HEK293 (cell line): ENCODE measurements at regions not wholly inside any gene's neighbourhood (a gene's known extent, or its start where the extent isn't known, plus 50 kb on each side); places are given as distances from the start of the nearest gene placed in this dataset.

Experiments used
- CTCF ChIA-PET: fragments of 350-600 bp; formaldehyde crosslinking; extraction: SDS; loops from one replicate; lab custom pipeline; 2021; ENCODE audit warnings: antibody characterized with exemption; lab: Yijun Ruan, JAX
- POLR2A ChIA-PET: fragments of 300-600 bp; formaldehyde crosslinking; extraction: SDS; loops from one replicate; lab custom pipeline; 2020; ENCODE audit warnings: antibody characterized with exemption, inconsistent platforms; lab: Yijun Ruan, JAX
- H3K27ac ChIP-seq: fragments of 200-500 bp; sonication (Bioruptor generic); 2 replicates; pipeline ENCODE4 v1.5.1; 2014; ENCODE audit warnings: low read depth, low read length, control low read depth, inconsistent platforms; ENCODE audit errors: extremely low read depth
- H3K36me3 ChIP-seq, 2 experiments: fragments of 200-500 bp in 1 of 2; sonication (Bioruptor generic) in 1 of 2; 1 replicate in 1 of 2; 2 replicates in 1 of 2; pipeline ENCODE4 v1.5.1; 2014 to 2017; ENCODE audit warnings: inconsistent platforms in 2 of 2, low read length in 2 of 2; ENCODE audit not compliant: control insufficient read depth in 2 of 2, insufficient read depth in 1 of 2
- H3K4me1 ChIP-seq: fragments of 200-500 bp; sonication (Bioruptor generic); 2 replicates; pipeline ENCODE4 v1.5.1; 2014; ENCODE audit warnings: mild to moderate bottlenecking, low read length, inconsistent platforms; ENCODE audit not compliant: control insufficient read depth, insufficient read depth
- H3K4me3 ChIP-seq: 2 replicates; pipeline ENCODE4 v1.5.1; 2011; ENCODE audit warnings: low read depth, mild to moderate bottlenecking, control low read depth, low read length, moderate library complexity
- H3K9me3 ChIP-seq: fragments of 200-500 bp; sonication (Bioruptor generic); 2 replicates; pipeline ENCODE4 v1.5.1; 2014; ENCODE audit warnings: low read depth, low read length, inconsistent platforms; ENCODE audit not compliant: control insufficient read depth, insufficient read depth
- FEZF1 ChIP-seq: fragments of 450-650 bp; formaldehyde crosslinking; IDR thresholded peaks from 2 replicates; pipeline ENCODE4 v1.5.1; 2016; ENCODE audit warnings: missing biosample characterization, missing genetic modification characterization
- GLIS1 ChIP-seq: fragments of 450-650 bp; formaldehyde crosslinking; IDR thresholded peaks from 2 replicates; pipeline ENCODE4 v1.5.1; 2016; ENCODE audit warnings: missing biosample characterization, missing genetic modification characterization
- HOXD13 ChIP-seq: sonication (generic); formaldehyde crosslinking; IDR thresholded peaks from 2 replicates; pipeline ENCODE4 v1.8.0; 2022; ENCODE audit warnings: missing genetic modification reagents, borderline replicate concordance
- KLF10 ChIP-seq: fragments of 450-650 bp; IDR thresholded peaks from 2 replicates; pipeline ENCODE4 v1.5.1; 2018; ENCODE audit warnings: missing biosample characterization, mild to moderate bottlenecking, missing genetic modification characterization
- KLF16 ChIP-seq: fragments of 450-650 bp; formaldehyde crosslinking; IDR thresholded peaks from 2 replicates; pipeline ENCODE4 v1.5.1; 2017; ENCODE audit warnings: missing biosample characterization, missing genetic modification characterization
- KLF8 ChIP-seq: fragments of 450-650 bp; formaldehyde crosslinking; IDR thresholded peaks from 2 replicates; pipeline ENCODE4 v1.5.1; 2016; ENCODE audit warnings: missing biosample characterization, missing genetic modification characterization
- YY1 ChIP-seq: fragments of 450-650 bp; formaldehyde crosslinking; IDR thresholded peaks from 2 replicates; pipeline ENCODE4 v1.5.1; 2018; ENCODE audit warnings: missing biosample characterization, missing genetic modification characterization
- ZEB2 ChIP-seq: fragments of 450-650 bp; formaldehyde crosslinking; IDR thresholded peaks from 2 replicates; pipeline ENCODE4 v1.5.1; 2016; ENCODE audit warnings: missing biosample characterization, missing genetic modification characterization
- ZNF10 ChIP-seq: fragments of 450-650 bp; formaldehyde crosslinking; IDR thresholded peaks from 2 replicates; pipeline ENCODE4 v1.5.1; 2017; ENCODE audit warnings: missing biosample characterization, missing genetic modification characterization
- ZNF133 ChIP-seq: fragments of 450-650 bp; formaldehyde crosslinking; IDR thresholded peaks from 2 replicates; pipeline ENCODE4 v1.5.1; 2016; ENCODE audit warnings: missing biosample characterization, missing genetic modification characterization
- ZNF223 ChIP-seq: fragments of 450-650 bp; formaldehyde crosslinking; IDR thresholded peaks from 2 replicates; pipeline ENCODE4 v1.5.1; 2016; ENCODE audit warnings: missing biosample characterization, missing genetic modification characterization
- ZNF266 ChIP-seq: fragments of 450-650 bp; formaldehyde crosslinking; IDR thresholded peaks from 2 replicates; pipeline ENCODE4 v1.5.1; 2016; ENCODE audit warnings: missing biosample characterization, missing genetic modification characterization, low read depth
- ZNF341 ChIP-seq: fragments of 450-650 bp; formaldehyde crosslinking; IDR thresholded peaks from 2 replicates; pipeline ENCODE4; 2016; ENCODE audit warnings: low read depth, missing biosample characterization, missing genetic modification characterization
- ZNF426 ChIP-seq: fragments of 450-650 bp; formaldehyde crosslinking; IDR thresholded peaks from 2 replicates; pipeline ENCODE4 v1.5.1; 2017; ENCODE audit warnings: missing biosample characterization, missing genetic modification characterization, mild to moderate bottlenecking, inconsistent platforms, moderate library complexity
- ZNF48 ChIP-seq: fragments of 450-650 bp; formaldehyde crosslinking; IDR thresholded peaks from 2 replicates; pipeline ENCODE4 v1.5.1; 2016; ENCODE audit warnings: missing biosample characterization, missing genetic modification characterization
- ZNF544 ChIP-seq: fragments of 450-650 bp; formaldehyde crosslinking; IDR thresholded peaks from 2 replicates; pipeline ENCODE4 v1.5.0; 2017; ENCODE audit warnings: missing biosample characterization, missing genetic modification characterization
- ZNF558 ChIP-seq: fragments of 450-650 bp; formaldehyde crosslinking; IDR thresholded peaks from 2 replicates; pipeline ENCODE4 v1.5.1; 2016; ENCODE audit warnings: missing biosample characterization, missing genetic modification characterization
- ZNF660 ChIP-seq: fragments of 450-650 bp; IDR thresholded peaks from 2 replicates; pipeline ENCODE4 v1.5.1; 2018; ENCODE audit warnings: missing biosample characterization, mild to moderate bottlenecking, missing genetic modification characterization
- TF ChIP-seq, protein P1 (sequence below): fragments of 450-650 bp; formaldehyde crosslinking; IDR thresholded peaks from 2 replicates; pipeline ENCODE4 v1.5.1; 2016; ENCODE audit warnings: missing biosample characterization, missing genetic modification characterization
- TF ChIP-seq, protein P2 (sequence below): fragments of 450-650 bp; formaldehyde crosslinking; IDR thresholded peaks from 2 replicates; pipeline ENCODE4 v1.5.1; 2016; ENCODE audit warnings: missing biosample characterization, missing genetic modification characterization, borderline replicate concordance
- TF ChIP-seq, protein P3 (sequence below): fragments of 450-650 bp; formaldehyde crosslinking; IDR thresholded peaks from 2 replicates; pipeline ENCODE4 v1.5.1; 2017; ENCODE audit warnings: missing biosample characterization, missing genetic modification characterization

DNA sequence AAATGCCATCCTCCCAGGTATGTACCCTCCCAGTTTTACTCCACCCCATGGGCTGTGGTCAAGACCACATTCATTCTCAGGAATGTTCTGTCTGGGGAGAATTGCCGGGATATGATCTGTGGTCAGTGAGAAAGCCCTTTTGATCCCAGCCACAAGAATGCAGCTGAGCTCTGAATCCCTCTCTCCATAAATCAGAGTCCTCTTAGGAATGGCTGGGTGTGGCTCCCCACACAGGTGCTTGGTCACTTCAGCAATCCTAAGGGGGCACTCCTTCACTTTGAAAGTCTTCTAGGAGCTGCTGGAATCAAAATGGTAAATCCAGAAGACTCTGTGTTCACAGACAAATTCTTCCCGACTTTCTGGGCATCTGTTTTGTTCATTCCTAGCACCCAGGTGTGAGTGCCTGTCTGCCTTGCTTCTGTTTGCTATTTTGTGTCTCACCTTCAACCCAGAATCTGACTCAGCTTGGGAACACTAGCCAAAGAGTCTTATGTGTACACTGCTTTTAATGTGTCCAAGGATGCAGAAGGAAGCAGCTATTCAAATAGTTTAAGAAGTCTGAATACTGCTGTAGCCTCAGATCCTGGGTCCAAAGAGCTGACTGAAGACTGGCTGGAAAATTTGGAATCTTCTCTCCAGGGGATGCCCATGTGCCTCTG is 144.6 kb upstream of the CDKN3 start (continued):
- TF ChIP-seq YY1 (tag by site-specific recombination) = no peak

DNA sequence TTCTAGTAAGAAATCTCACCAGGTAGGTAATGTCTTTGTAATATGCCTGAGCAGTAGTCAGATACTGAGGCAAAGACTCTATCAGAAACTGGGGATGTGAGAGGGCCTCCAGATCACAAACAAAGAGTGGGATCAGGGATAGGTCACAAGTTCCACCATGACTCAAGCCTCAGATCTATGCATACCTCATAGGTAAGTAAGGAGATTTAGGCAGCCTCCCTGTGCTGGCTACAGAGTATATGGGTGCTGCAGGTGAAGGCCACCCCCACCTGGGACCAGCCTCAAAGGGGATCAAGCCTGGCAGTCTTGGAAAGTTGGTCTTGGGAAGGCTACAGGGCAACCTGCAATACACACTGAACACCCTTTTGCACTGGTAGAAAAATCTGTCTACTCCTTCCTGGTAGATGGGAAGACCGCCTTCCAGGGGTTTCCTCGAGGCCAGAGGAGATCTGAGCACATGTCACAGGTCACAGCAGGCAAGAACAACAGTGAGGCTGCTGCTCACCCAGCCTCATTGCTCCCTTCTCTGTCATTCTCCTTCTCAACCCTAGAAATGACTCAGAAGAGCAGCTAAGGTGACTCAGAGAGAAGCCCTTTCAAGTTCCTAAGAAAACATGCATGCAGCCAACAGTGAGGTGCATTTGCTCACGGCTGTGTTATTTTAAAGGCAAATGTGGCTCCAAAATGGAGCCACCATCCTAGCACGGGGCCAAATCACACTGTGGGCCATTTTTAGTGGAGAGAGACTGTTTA is 143.4 kb upstream of the CDKN3 start:
- no peaks in the 10 kb centered on the region for H3K4me1 ChIP-seq
- no peak overlapping the region for H3K27ac ChIP-seq
- ChIA-PET POLR2A (no interaction called here), CTCF (interaction anchor here (1.9 kb wide), 1 partner anchor 94 kb away, joined by 4 read pairs; no protein-coding TSS in a partner anchor)
- no peaks in the 10 kb centered on the region for H3K9me3 ChIP-seq
- TF ChIP-seq ZNF660 (tag by site-specific recombination) = 0 out of 2 replicates have a peak, but pooled peaks have one; percentile 19
- TF ChIP-seq FEZF1 (tag by site-specific recombination) = peak; percentile 81
- TF ChIP-seq ZNF10 (tag by site-specific recombination) = no peak
- TF ChIP-seq ZNF544 (tag by site-specific recombination) = no peak
- H3K36me3 ChIP-seq = no peaks in the 10 kb centered on the region
- H3K4me3 ChIP-seq = no peak overlapping the region

DNA sequence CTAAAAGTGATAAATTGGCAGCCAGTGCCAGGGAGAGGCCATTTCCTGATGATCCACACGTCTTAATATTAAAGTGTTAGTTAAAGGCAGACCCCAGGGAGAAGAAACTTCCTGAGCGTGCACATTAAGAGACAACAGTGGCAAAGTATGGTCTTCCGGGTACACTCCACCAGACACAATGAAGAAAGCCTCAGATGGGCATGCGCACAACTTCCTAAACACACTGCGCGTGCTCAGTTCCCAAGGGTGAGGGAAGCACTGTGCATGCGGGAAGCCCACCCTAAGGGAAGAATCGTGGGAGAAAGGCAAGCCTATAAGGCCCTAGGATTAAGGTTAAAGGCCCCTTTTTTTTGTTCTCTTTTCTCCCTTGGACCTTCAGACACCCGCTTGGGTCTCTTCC is 140.7 kb upstream of the CDKN3 start:
- ChIA-PET POLR2A (no interaction called here), CTCF (no interaction called here)
- Histone ChIP-seq H3K4me1 (no peaks in the 10 kb centered on the region), H3K9me3 (no peaks in the 10 kb centered on the region), H3K36me3 (no peaks in the 10 kb centered on the region), H3K27ac (no peak overlapping the region), H3K4me3 (no peak overlapping the region)
- TF ChIP-seq HOXD13 (CRISPR knock-in tag) (no peak), GLIS1 (tag by site-specific recombination) (no peak), KLF8 (tag by site-specific recombination) (no peak), KLF16 (tag by site-specific recombination) (no peak), KLF10 (no peak), ZNF426 (tag by site-specific recombination) (no peak), ZNF558 (tag by site-specific recombination) (no peak), ZNF223 (tag by site-specific recombination) (no peak), ZNF266 (tag by site-specific recombination) (no peak), ZEB2 (tag by site-specific recombination) (no peak), ZNF133 (no peak), ZNF48 (no peak), ZNF341 (tag by site-specific recombination) (no peak)
- TF ChIP-seq, protein P1, sequence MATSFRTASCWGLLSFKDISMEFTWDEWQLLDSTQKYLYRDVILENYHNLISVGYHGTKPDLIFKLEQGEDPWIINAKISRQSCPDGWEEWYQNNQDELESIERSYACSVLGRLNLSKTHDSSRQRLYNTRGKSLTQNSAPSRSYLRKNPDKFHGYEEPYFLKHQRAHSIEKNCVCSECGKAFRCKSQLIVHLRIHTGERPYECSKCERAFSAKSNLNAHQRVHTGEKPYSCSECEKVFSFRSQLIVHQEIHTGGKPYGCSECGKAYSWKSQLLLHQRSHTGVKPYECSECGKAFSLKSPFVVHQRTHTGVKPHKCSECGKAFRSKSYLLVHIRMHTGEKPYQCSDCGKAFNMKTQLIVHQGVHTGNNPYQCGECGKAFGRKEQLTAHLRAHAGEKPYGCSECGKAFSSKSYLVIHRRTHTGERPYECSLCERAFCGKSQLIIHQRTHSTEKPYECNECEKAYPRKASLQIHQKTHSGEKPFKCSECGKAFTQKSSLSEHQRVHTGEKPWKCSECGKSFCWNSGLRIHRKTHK (tag by site-specific recombination) = no peak
- TF ChIP-seq, protein P2, sequence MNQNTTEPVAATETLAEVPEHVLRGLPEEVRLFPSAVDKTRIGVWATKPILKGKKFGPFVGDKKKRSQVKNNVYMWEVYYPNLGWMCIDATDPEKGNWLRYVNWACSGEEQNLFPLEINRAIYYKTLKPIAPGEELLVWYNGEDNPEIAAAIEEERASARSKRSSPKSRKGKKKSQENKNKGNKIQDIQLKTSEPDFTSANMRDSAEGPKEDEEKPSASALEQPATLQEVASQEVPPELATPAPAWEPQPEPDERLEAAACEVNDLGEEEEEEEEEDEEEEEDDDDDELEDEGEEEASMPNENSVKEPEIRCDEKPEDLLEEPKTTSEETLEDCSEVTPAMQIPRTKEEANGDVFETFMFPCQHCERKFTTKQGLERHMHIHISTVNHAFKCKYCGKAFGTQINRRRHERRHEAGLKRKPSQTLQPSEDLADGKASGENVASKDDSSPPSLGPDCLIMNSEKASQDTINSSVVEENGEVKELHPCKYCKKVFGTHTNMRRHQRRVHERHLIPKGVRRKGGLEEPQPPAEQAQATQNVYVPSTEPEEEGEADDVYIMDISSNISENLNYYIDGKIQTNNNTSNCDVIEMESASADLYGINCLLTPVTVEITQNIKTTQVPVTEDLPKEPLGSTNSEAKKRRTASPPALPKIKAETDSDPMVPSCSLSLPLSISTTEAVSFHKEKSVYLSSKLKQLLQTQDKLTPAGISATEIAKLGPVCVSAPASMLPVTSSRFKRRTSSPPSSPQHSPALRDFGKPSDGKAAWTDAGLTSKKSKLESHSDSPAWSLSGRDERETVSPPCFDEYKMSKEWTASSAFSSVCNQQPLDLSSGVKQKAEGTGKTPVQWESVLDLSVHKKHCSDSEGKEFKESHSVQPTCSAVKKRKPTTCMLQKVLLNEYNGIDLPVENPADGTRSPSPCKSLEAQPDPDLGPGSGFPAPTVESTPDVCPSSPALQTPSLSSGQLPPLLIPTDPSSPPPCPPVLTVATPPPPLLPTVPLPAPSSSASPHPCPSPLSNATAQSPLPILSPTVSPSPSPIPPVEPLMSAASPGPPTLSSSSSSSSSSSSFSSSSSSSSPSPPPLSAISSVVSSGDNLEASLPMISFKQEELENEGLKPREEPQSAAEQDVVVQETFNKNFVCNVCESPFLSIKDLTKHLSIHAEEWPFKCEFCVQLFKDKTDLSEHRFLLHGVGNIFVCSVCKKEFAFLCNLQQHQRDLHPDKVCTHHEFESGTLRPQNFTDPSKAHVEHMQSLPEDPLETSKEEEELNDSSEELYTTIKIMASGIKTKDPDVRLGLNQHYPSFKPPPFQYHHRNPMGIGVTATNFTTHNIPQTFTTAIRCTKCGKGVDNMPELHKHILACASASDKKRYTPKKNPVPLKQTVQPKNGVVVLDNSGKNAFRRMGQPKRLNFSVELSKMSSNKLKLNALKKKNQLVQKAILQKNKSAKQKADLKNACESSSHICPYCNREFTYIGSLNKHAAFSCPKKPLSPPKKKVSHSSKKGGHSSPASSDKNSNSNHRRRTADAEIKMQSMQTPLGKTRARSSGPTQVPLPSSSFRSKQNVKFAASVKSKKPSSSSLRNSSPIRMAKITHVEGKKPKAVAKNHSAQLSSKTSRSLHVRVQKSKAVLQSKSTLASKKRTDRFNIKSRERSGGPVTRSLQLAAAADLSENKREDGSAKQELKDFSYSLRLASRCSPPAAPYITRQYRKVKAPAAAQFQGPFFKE = no peak
- TF ChIP-seq, protein P3, sequence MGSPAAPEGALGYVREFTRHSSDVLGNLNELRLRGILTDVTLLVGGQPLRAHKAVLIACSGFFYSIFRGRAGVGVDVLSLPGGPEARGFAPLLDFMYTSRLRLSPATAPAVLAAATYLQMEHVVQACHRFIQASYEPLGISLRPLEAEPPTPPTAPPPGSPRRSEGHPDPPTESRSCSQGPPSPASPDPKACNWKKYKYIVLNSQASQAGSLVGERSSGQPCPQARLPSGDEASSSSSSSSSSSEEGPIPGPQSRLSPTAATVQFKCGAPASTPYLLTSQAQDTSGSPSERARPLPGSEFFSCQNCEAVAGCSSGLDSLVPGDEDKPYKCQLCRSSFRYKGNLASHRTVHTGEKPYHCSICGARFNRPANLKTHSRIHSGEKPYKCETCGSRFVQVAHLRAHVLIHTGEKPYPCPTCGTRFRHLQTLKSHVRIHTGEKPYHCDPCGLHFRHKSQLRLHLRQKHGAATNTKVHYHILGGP (tag by site-specific recombination) = no peak
